ENCODE measurements at regions not wholly inside any gene's neighbourhood (a gene's known extent, or its start where the extent isn't known, plus 50 kb on each side); places are given as distances from the start of the nearest gene placed in this dataset.

DNA sequence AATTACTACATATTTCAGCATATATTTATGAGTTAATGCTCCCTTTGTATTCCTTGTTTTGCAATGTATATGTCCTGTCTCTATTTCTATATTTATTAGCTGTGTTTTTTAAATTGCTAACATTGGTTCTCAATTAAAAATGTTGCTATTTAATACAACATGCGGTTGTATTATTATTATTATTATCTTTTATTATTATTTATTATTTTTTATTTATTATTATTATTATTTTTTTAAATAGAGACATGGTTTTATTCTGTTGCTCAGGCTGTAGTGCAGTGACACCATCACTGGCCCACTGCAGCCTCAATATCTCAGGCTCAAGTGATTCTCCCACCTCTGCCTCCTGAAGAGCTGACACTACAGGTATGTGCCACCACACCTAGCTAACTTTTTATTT is 1005.9 kb upstream of the ADGRL3 start (continued):
- TF ChIP-seq SNAPC2 (CRISPR knock-in tag; IDR thresholded peaks at IDR 0.05), result no peak
- TF ChIP-seq NR2F1 (CRISPR knock-in tag; IDR thresholded peaks at IDR 0.05), result no peak
- TF ChIP-seq, protein P1, sequence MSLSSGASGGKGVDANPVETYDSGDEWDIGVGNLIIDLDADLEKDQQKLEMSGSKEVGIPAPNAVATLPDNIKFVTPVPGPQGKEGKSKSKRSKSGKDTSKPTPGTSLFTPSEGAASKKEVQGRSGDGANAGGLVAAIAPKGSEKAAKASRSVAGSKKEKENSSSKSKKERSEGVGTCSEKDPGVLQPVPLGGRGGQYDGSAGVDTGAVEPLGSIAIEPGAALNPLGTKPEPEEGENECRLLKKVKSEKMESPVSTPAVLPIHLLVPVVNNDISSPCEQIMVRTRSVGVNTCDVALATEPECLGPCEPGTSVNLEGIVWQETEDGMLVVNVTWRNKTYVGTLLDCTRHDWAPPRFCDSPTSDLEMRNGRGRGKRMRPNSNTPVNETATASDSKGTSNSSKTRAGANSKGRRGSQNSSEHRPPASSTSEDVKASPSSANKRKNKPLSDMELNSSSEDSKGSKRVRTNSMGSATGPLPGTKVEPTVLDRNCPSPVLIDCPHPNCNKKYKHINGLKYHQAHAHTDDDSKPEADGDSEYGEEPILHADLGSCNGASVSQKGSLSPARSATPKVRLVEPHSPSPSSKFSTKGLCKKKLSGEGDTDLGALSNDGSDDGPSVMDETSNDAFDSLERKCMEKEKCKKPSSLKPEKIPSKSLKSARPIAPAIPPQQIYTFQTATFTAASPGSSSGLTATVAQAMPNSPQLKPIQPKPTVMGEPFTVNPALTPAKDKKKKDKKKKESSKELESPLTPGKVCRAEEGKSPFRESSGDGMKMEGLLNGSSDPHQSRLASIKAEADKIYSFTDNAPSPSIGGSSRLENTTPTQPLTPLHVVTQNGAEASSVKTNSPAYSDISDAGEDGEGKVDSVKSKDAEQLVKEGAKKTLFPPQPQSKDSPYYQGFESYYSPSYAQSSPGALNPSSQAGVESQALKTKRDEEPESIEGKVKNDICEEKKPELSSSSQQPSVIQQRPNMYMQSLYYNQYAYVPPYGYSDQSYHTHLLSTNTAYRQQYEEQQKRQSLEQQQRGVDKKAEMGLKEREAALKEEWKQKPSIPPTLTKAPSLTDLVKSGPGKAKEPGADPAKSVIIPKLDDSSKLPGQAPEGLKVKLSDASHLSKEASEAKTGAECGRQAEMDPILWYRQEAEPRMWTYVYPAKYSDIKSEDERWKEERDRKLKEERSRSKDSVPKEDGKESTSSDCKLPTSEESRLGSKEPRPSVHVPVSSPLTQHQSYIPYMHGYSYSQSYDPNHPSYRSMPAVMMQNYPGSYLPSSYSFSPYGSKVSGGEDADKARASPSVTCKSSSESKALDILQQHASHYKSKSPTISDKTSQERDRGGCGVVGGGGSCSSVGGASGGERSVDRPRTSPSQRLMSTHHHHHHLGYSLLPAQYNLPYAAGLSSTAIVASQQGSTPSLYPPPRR (CRISPR knock-in tag; IDR thresholded peaks at IDR 0.05; ENCODE audit: borderline replicate concordance), result no peak
- TF ChIP-seq MZF1 (CRISPR knock-in tag; IDR thresholded peaks at IDR 0.05; ENCODE audit: borderline replicate concordance), result no peak
- no peak for TF ChIP-seq ZNF121 (CRISPR knock-in tag; IDR thresholded peaks at IDR 0.05)
- TF ChIP-seq ZNF788 (CRISPR knock-in tag; IDR thresholded peaks at IDR 0.05; ENCODE audit: borderline replicate concordance), result no peak
- no peak for TF ChIP-seq IRF2 (CRISPR knock-in tag; IDR thresholded peaks at IDR 0.05)
- TF ChIP-seq ZBTB1 (CRISPR knock-in tag; IDR thresholded peaks at IDR 0.05; ENCODE audit: borderline replicate concordance), result no peak
- TF ChIP-seq STAG1 (CRISPR knock-in tag; IDR thresholded peaks at IDR 0.05), result no peak
- no peak for TF ChIP-seq PCBP2 (optimal IDR thresholded peaks at IDR 0.05; ENCODE audit: low read depth, low read length, poor library complexity, severe bottlenecking)

- no peaks in the 10 kb centered on the region for H3K36me3 ChIP-seq (replicated peaks in 1 of 2; ENCODE audit: control insufficient read depth in 1 of 2, insufficient read depth in 2 of 2, low read length in 2 of 2)
- 2% methylated on average over 2 of the region's 2 CpGs for WGBS (ENCODE audit: low lambda C conversion rate)
- no peaks in the 10 kb centered on the region for H4K20me1 ChIP-seq (ENCODE audit: insufficient read depth, low read length)
- ATAC-seq (no peak), FAIRE-seq (no peak), DNase-seq (ENCODE audit: low spot score) (no peak)
- intact Hi-C loops (cut with micrococcal nuclease; ENCODE audit: unreplicated experiment) (no loop called here), in situ Hi-C loops (cut with HindIII; ENCODE audit: extremely low pct_ligation_motif_present, low pct_unique_long_range_greater_than_20kb) (no loop called here)
- no peaks in the 10 kb centered on the region for H3K4me1 ChIP-seq (ENCODE audit: insufficient read depth, low read length)
- POLR2A ChIA-PET, result no interaction called here
- no peak overlapping the region for H3K4me3 ChIP-seq (replicated peaks in 1 of 3; ENCODE audit: insufficient read depth in 1 of 3, low read depth in 2 of 3, low read length in 3 of 3)
- H3K9me3 ChIP-seq (ENCODE audit: low read length), result no peaks in the 10 kb centered on the region
- H3K79me2 ChIP-seq (ENCODE audit: insufficient read depth, low read length), result no peaks in the 10 kb centered on the region
- H2AFZ ChIP-seq (ENCODE audit: low read length), result no peak overlapping the region
- H3K27ac ChIP-seq (ENCODE audit: extremely low read length, insufficient read depth, low read length), result no peak overlapping the region
- no TSS peak for BruUV-seq (replicated peaks)
- H3K4me2 ChIP-seq (ENCODE audit: low read depth, low read length), result no peak overlapping the region
- H3K9ac ChIP-seq (ENCODE audit: insufficient read depth, low read depth, low read length), result no peak overlapping the region
- no peaks in the 10 kb centered on the region for H3K27me3 ChIP-seq (ENCODE audit: control insufficient read depth in 1 of 2, insufficient read depth in 2 of 2, low read length in 2 of 2)
- CTCF ChIA-PET (ENCODE audit: low intra/inter-chr PET ratio, low total read pairs), result no interaction called here
- no peak for TF ChIP-seq ZNF775 (CRISPR knock-in tag; IDR thresholded peaks at IDR 0.05; ENCODE audit: borderline replicate concordance)
- TF ChIP-seq ZNF672 (CRISPR knock-in tag; IDR thresholded peaks at IDR 0.05), result no peak
- TF ChIP-seq MLXIP (CRISPR knock-in tag; IDR thresholded peaks at IDR 0.05; ENCODE audit: borderline replicate concordance), result no peak
- no peak for TF ChIP-seq FOSL2 (CRISPR knock-in tag; IDR thresholded peaks at IDR 0.05)
Measured at GRCh38 chr4:60195256-60195655, 1004.9 kb upstream of the ADGRL3 start.
